ENCODE measurements at regions not wholly inside any gene's neighbourhood (a gene's known extent, or its start where the extent isn't known, plus 50 kb on each side); places are given as distances from the start of the nearest gene placed in this dataset.

DNA sequence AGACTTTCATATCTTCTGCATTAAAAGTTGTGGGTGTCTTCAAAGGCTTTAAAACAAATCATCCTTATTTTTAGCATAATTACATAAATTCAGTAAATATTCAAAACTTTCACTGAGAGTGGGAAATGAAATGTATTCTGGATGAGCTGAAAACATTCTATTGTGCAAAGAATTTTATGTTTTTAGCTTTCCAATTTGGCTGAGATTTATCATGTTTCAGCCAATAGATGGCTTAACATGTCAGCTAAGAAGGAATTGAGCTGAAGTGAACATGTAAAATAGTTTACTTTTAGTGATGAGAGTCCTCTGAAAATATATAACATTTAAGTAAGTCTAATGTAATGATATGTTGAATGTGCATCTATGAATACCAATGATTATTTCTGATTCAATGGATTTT lies 213.5 kb upstream of the GIMD1 start (continued):
- TF ChIP-seq, protein P1, sequence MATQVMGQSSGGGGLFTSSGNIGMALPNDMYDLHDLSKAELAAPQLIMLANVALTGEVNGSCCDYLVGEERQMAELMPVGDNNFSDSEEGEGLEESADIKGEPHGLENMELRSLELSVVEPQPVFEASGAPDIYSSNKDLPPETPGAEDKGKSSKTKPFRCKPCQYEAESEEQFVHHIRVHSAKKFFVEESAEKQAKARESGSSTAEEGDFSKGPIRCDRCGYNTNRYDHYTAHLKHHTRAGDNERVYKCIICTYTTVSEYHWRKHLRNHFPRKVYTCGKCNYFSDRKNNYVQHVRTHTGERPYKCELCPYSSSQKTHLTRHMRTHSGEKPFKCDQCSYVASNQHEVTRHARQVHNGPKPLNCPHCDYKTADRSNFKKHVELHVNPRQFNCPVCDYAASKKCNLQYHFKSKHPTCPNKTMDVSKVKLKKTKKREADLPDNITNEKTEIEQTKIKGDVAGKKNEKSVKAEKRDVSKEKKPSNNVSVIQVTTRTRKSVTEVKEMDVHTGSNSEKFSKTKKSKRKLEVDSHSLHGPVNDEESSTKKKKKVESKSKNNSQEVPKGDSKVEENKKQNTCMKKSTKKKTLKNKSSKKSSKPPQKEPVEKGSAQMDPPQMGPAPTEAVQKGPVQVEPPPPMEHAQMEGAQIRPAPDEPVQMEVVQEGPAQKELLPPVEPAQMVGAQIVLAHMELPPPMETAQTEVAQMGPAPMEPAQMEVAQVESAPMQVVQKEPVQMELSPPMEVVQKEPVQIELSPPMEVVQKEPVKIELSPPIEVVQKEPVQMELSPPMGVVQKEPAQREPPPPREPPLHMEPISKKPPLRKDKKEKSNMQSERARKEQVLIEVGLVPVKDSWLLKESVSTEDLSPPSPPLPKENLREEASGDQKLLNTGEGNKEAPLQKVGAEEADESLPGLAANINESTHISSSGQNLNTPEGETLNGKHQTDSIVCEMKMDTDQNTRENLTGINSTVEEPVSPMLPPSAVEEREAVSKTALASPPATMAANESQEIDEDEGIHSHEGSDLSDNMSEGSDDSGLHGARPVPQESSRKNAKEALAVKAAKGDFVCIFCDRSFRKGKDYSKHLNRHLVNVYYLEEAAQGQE (IDR thresholded peaks at IDR 0.05; ENCODE audit: borderline replicate concordance), result no peak
- TF ChIP-seq, protein P1 (CRISPR knock-in tag; IDR thresholded peaks at IDR 0.05; ENCODE audit: low read depth), result no peak
- TF ChIP-seq KAT7 (CRISPR knock-in tag; IDR thresholded peaks at IDR 0.05; ENCODE audit: borderline replicate concordance) (no peak), ADNP (tag; IDR thresholded peaks at IDR 0.05) (no peak), AFF4 (CRISPR knock-in tag; IDR thresholded peaks at IDR 0.05) (no peak)
- TF ChIP-seq, protein P2, sequence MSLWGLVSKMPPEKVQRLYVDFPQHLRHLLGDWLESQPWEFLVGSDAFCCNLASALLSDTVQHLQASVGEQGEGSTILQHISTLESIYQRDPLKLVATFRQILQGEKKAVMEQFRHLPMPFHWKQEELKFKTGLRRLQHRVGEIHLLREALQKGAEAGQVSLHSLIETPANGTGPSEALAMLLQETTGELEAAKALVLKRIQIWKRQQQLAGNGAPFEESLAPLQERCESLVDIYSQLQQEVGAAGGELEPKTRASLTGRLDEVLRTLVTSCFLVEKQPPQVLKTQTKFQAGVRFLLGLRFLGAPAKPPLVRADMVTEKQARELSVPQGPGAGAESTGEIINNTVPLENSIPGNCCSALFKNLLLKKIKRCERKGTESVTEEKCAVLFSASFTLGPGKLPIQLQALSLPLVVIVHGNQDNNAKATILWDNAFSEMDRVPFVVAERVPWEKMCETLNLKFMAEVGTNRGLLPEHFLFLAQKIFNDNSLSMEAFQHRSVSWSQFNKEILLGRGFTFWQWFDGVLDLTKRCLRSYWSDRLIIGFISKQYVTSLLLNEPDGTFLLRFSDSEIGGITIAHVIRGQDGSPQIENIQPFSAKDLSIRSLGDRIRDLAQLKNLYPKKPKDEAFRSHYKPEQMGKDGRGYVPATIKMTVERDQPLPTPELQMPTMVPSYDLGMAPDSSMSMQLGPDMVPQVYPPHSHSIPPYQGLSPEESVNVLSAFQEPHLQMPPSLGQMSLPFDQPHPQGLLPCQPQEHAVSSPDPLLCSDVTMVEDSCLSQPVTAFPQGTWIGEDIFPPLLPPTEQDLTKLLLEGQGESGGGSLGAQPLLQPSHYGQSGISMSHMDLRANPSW (CRISPR knock-in tag; IDR thresholded peaks at IDR 0.05), result no peak
